ENCODE measurements at regions not wholly inside any gene's neighbourhood (a gene's known extent, or its start where the extent isn't known, plus 50 kb on each side); places are given as distances from the start of the nearest gene placed in this dataset.

GRCh38 chr4:123077330-123077729, 154.9 kb upstream of the NUDT6 start:
- TF ChIP-seq EZH2 (IDR thresholded peaks at IDR 0.05; ENCODE audit: insufficient read depth, low read length) (no peak), CTCF (IDR thresholded peaks at IDR 0.05; ENCODE audit: insufficient read depth, low read depth, low read length) (no peak)

Measured in astrocyte (in vitro differentiated cells and primary cell).